ENCODE measurements at regions not wholly inside any gene's neighbourhood (a gene's known extent, or its start where the extent isn't known, plus 50 kb on each side); places are given as distances from the start of the nearest gene placed in this dataset.

GRCh38 chr2:223529696-223530095 is 72.5 kb downstream of the SCG2 start:
- no peak for DNase-seq

- no peak for DNase-seq
Measured at GRCh38 chr2:223530811-223531210, 71.3 kb downstream of the SCG2 start.

- DNase-seq, result no peak
Measured at GRCh38 chr2:223532161-223532560, 70.0 kb downstream of the SCG2 start.

- no peak for DNase-seq
Measured at GRCh38 chr2:223532712-223533111, 69.4 kb downstream of the SCG2 start.

GRCh38 chr2:223536546-223536945 is 65.6 kb downstream of the SCG2 start:
- no peak for DNase-seq

- DNase-seq, result no peak
Measured at GRCh38 chr2:223537115-223537514, 65.0 kb downstream of the SCG2 start.

GRCh38 chr2:223537651-223538601 is 64.2 kb downstream of the SCG2 start:
- no peak for DNase-seq

GRCh38 chr2:223538920-223539440 is 63.2 kb downstream of the SCG2 start:
- DNase-seq, result peak; percentile 22

- DNase-seq, result no peak
Measured at GRCh38 chr2:223541546-223541945, 60.6 kb downstream of the SCG2 start.

GRCh38 chr2:223542501-223542900 is 59.7 kb downstream of the SCG2 start:
- no peak for DNase-seq

- no peak for DNase-seq
Measured at GRCh38 chr2:223545406-223545805, 56.8 kb downstream of the SCG2 start.

- peak; percentile 73 for DNase-seq
Measured at GRCh38 chr2:223545830-223546229, 56.3 kb downstream of the SCG2 start.
